Thyroid gland (tissue), 4 donors: ENCODE measurements at regions not wholly inside any gene's neighbourhood (a gene's known extent, or its start where the extent isn't known, plus 50 kb on each side); places are given as distances from the start of the nearest gene placed in this dataset.

Experiments used
- CTCF ChIP-seq, 6 experiments: fragments of 200-600 bp in 3 of 6; fragments of 450-650 bp in 3 of 6; sonication (generic) in 3 of 6; IDR thresholded peaks; one replicate each; pipeline ENCODE4 v1.5.1; 2016 to 2019; ENCODE audit warnings: antibody characterized with exemption in 6 of 6, mild to moderate bottlenecking in 2 of 6, inconsistent platforms in 1 of 6, moderate library complexity in 1 of 6
- POLR2A ChIP-seq, 2 donors: fragments of 450-650 bp; IDR thresholded peaks; one replicate each; pipeline ENCODE4 v1.6.1; 2017; ENCODE audit warnings: antibody characterized with exemption in 2 of 2, mild to moderate bottlenecking in 2 of 2, moderate library complexity in 1 of 2

DNA sequence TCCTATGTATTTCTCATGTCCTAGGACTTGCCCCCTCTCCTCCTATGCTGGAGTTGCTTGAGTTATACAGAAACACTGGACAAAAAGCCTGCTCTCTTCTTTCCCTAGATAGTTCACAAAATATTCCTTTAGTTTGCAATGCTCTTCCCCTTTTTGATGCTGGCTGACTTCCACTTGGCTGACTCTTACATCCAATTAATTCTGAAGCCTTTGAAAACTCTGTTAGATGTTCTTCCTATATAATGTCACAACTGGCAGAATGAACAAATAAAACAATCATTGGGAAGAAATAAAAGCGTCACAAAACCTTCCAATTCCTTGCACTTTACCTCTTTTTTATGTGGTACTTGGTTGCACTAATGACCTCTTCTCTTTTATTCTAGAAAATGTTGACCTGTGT is 253.8 kb upstream of the CITED2 start:
- TF ChIP-seq POLR2A (IDR thresholded peaks at IDR 0.05) (no peak), CTCF (IDR thresholded peaks at IDR 0.05) (no peak)
